ENCODE measurements at regions not wholly inside any gene's neighbourhood (a gene's known extent, or its start where the extent isn't known, plus 50 kb on each side); places are given as distances from the start of the nearest gene placed in this dataset.
"Not testable (repeated sequence)": the region's sequence is repeated elsewhere in the genome, so short reads cannot be mapped to it uniquely, and the experiment has no call there.

GRCh38 chr7:113705439-113705838, 213.4 kb downstream of the PPP1R3A start:
- no peak for DNase-seq

GRCh38 chr7:113698556-113699220, 220.1 kb downstream of the PPP1R3A start:
- DNase-seq, result peak; percentile 30

GRCh38 chr7:113694149-113694548, 224.7 kb downstream of the PPP1R3A start:
- DNase-seq, result no peak

GRCh38 chr7:113684165-113684564, 234.6 kb downstream of the PPP1R3A start:
- DNase-seq, result no peak

- DNase-seq, result no peak
These were observed 241.0 kb downstream of the PPP1R3A start for GRCh38 chr7:113677811-113678210.

GRCh38 chr7:113664867-113665266, 253.9 kb downstream of the PPP1R3A start:
- DNase-seq, result no peak

- DNase-seq, result no peak
These were observed 259.4 kb downstream of the PPP1R3A start for GRCh38 chr7:113659416-113659815.

- DNase-seq, result no peak
These were observed 261.2 kb downstream of the PPP1R3A start for GRCh38 chr7:113657603-113658002.

- DNase-seq, result no peak
These were observed 266.3 kb downstream of the PPP1R3A start for GRCh38 chr7:113652501-113652900.

- DNase-seq, result no peak
These were observed 269.3 kb downstream of the PPP1R3A start for GRCh38 chr7:113649556-113649955.

GRCh38 chr7:113639221-113639620, 279.6 kb downstream of the PPP1R3A start:
- DNase-seq, result no peak

GRCh38 chr7:113636727-113637421, 281.9 kb downstream of the PPP1R3A start:
- no peak for DNase-seq

GRCh38 chr7:113635492-113635891, 283.3 kb downstream of the PPP1R3A start:
- no peak for DNase-seq

GRCh38 chr7:113633073-113633472, 285.7 kb downstream of the PPP1R3A start:
- DNase-seq, result no peak

GRCh38 chr7:113628948-113629847, 289.6 kb downstream of the PPP1R3A start:
- no peak for DNase-seq

GRCh38 chr7:113625494-113626102, 293.2 kb downstream of the PPP1R3A start:
- no peak for DNase-seq

- no peak for DNase-seq
These were observed 296.0 kb downstream of the PPP1R3A start for GRCh38 chr7:113622796-113623195.

- DNase-seq, result no peak
These were observed 308.2 kb downstream of the PPP1R3A start for GRCh38 chr7:113610572-113610971.

GRCh38 chr7:113608782-113609181, 310.0 kb downstream of the PPP1R3A start:
- no peak for DNase-seq

- peak; percentile 35 for DNase-seq
These were observed 312.5 kb downstream of the PPP1R3A start for GRCh38 chr7:113606325-113606724.

- not testable (repeated sequence) for DNase-seq
These were observed 318.4 kb downstream of the PPP1R3A start for GRCh38 chr7:113600428-113600827.

- not testable (repeated sequence) for DNase-seq
These were observed 325.4 kb downstream of the PPP1R3A start for GRCh38 chr7:113593455-113593854.

- not testable (repeated sequence) for DNase-seq
These were observed 325.9 kb downstream of the PPP1R3A start for GRCh38 chr7:113592924-113593323.
